Right lobe of liver (tissue), 4 donors: ENCODE measurements at regions not wholly inside any gene's neighbourhood (a gene's known extent, or its start where the extent isn't known, plus 50 kb on each side); places are given as distances from the start of the nearest gene placed in this dataset.

Experiments
- POLR2A ChIP-seq: fragments of 450-650 bp; IDR thresholded peaks from one replicate; pipeline ENCODE4 v1.6.1; 2017; ENCODE audit warnings: antibody characterized with exemption, mild to moderate bottlenecking
- TF ChIP-seq, protein P1 (sequence below), 4 donors: fragments of 200-600 bp in 3 of 4; fragments of 450-650 bp in 1 of 4; IDR thresholded peaks; one replicate each; pipeline versions ENCODE4 v1.5.1 to v1.8.0; 2016 to 2022; ENCODE audit warnings: antibody characterized with exemption in 4 of 4, mild to moderate bottlenecking in 2 of 4
- donor health status: DM: no; HTN: no; CAD: no.
- donor health status: DM: no; HTN: no; CAD: no.
- donor health status: DM: no; HTN: yes; CAD: no.

- TF ChIP-seq, protein P1, sequence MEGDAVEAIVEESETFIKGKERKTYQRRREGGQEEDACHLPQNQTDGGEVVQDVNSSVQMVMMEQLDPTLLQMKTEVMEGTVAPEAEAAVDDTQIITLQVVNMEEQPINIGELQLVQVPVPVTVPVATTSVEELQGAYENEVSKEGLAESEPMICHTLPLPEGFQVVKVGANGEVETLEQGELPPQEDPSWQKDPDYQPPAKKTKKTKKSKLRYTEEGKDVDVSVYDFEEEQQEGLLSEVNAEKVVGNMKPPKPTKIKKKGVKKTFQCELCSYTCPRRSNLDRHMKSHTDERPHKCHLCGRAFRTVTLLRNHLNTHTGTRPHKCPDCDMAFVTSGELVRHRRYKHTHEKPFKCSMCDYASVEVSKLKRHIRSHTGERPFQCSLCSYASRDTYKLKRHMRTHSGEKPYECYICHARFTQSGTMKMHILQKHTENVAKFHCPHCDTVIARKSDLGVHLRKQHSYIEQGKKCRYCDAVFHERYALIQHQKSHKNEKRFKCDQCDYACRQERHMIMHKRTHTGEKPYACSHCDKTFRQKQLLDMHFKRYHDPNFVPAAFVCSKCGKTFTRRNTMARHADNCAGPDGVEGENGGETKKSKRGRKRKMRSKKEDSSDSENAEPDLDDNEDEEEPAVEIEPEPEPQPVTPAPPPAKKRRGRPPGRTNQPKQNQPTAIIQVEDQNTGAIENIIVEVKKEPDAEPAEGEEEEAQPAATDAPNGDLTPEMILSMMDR (IDR thresholded peaks at IDR 0.05) = no peak
- no peak for TF ChIP-seq POLR2A
Measured at GRCh38 chr5:125477586-125477975, 731.1 kb upstream of the ZNF608 start.
